GM23338 (cell line): ENCODE measurements at regions not wholly inside any gene's neighbourhood (a gene's known extent, or its start where the extent isn't known, plus 50 kb on each side); places are given as distances from the start of the nearest gene placed in this dataset.

Experiments used
- ATAC-seq: fragments of 200-7000 bp; cut with Tn5 transposase; 3 replicates; pipeline ENCODE4 v1.9.1; 2020
- DNase-seq: peaks from one replicate; pipeline ENCODE4 v3.0.0-alpha.2; 2015; ENCODE audit warnings: low spot score
- H2AFZ ChIP-seq: fragments of 200-600 bp; sonication (generic); 2 replicates; pipeline ENCODE4 v1.8.0; 2016; ENCODE audit warnings: antibody characterized with exemption, mild to moderate bottlenecking, moderate library complexity
- H3F3A ChIP-seq: fragments of 200-600 bp; sonication (generic); replicated peaks from 2 replicates; pipeline ENCODE4 v1.8.0; 2017; ENCODE audit warnings: antibody characterized with exemption, mixed run types, low read depth
- H3K27ac ChIP-seq: fragments of 200-600 bp; sonication (generic); 2 replicates; pipeline ENCODE4 v1.6.1; 2016; ENCODE audit warnings: low read depth
- H3K27me3 ChIP-seq: fragments of 200-600 bp; sonication (generic); 2 replicates; pipeline ENCODE4 v1.8.0; 2016; ENCODE audit warnings: mild to moderate bottlenecking, mixed run types, moderate library complexity; ENCODE audit not compliant: insufficient read depth
- H3K36me3 ChIP-seq: fragments of 200-600 bp; sonication (generic); 2 replicates; pipeline ENCODE4 v1.8.0; 2016; ENCODE audit warnings: mild to moderate bottlenecking; ENCODE audit not compliant: insufficient read depth
- H3K4me1 ChIP-seq: fragments of 200-600 bp; sonication (generic); 2 replicates; pipeline ENCODE4 v1.8.0; 2016; ENCODE audit warnings: mild to moderate bottlenecking, moderate library complexity; ENCODE audit not compliant: insufficient read depth
- H3K4me2 ChIP-seq: fragments of 200-600 bp; sonication (generic); 2 replicates; pipeline ENCODE4 v1.7.1; 2017; ENCODE audit warnings: mixed run types
- H3K4me3 ChIP-seq: fragments of 200-600 bp; sonication (generic); 2 replicates; pipeline ENCODE4 v1.6.1; 2016; ENCODE audit warnings: mixed run types
- H3K79me2 ChIP-seq: fragments of 200-600 bp; sonication (generic); replicated peaks from 2 replicates; pipeline ENCODE4 v1.8.0; 2017; ENCODE audit warnings: mild to moderate bottlenecking; ENCODE audit not compliant: insufficient read depth
- H3K9me2 ChIP-seq: fragments of 200-600 bp; sonication (generic); 2 replicates; pipeline ENCODE4 v1.8.0; 2017; ENCODE audit not compliant: insufficient read depth
- H4K20me1 ChIP-seq: fragments of 200-600 bp; sonication (generic); replicated peaks from 2 replicates; pipeline ENCODE4 v1.8.0; 2017; ENCODE audit warnings: mild to moderate bottlenecking; ENCODE audit not compliant: insufficient read depth
- H3K27ac Mint-ChIP-seq: 2 replicates; pipeline ENCODE4 v1.8.0; 2020; ENCODE audit warnings: inconsistent platforms, mild to moderate bottlenecking, moderate library complexity, mixed read lengths
- H3K27me3 Mint-ChIP-seq: 3 replicates; pipeline ENCODE4 v1.8.0; 2022; ENCODE audit warnings: low read depth, mild to moderate bottlenecking, moderate library complexity, mixed read lengths, inconsistent platforms; ENCODE audit not compliant: insufficient read depth, poor library complexity
- H3K36me3 Mint-ChIP-seq: 3 replicates; pipeline ENCODE4 v1.8.0; 2021; ENCODE audit warnings: low read depth, mild to moderate bottlenecking, inconsistent platforms, moderate library complexity, mixed read lengths
- H3K4me1 Mint-ChIP-seq: 3 replicates; pipeline ENCODE4 v1.8.0; 2020; ENCODE audit warnings: mild to moderate bottlenecking, inconsistent platforms, mixed read lengths
- H3K4me3 Mint-ChIP-seq: 3 replicates; pipeline ENCODE4 v1.8.0; 2021; ENCODE audit warnings: moderate library complexity, mild to moderate bottlenecking, inconsistent platforms, mixed read lengths
- H3K9me3 Mint-ChIP-seq: 3 replicates; pipeline ENCODE4 v1.8.0; 2020; ENCODE audit warnings: moderate library complexity, mild to moderate bottlenecking, inconsistent platforms, mixed read lengths
- CREB1 ChIP-seq: fragments of 250-450 bp; sonication (Bioruptor Pico); IDR thresholded peaks from 2 replicates; pipeline ENCODE4 v1.5.0; 2020; ENCODE audit warnings: low read depth, mild to moderate bottlenecking, moderate library complexity
- ETS1 ChIP-seq: IDR thresholded peaks from 2 replicates; pipeline ENCODE4 v1.6.1; 2016; ENCODE audit warnings: antibody characterized with exemption
- EZH2phosphoT487 ChIP-seq: fragments of 200-600 bp; sonication (generic); IDR thresholded peaks from one replicate; pipeline ENCODE4 v1.8.1; 2018; ENCODE audit warnings: antibody characterized with exemption; ENCODE audit not compliant: unreplicated experiment
- REST ChIP-seq: IDR thresholded peaks from one replicate; pipeline ENCODE4 v1.6.1; 2018; ENCODE audit warnings: antibody characterized with exemption; ENCODE audit not compliant: unreplicated experiment

GRCh38 chr4:30842689-30843088 lies 122.5 kb downstream of the PCDH7 start (continued):
- TF ChIP-seq REST: no peak

DNA sequence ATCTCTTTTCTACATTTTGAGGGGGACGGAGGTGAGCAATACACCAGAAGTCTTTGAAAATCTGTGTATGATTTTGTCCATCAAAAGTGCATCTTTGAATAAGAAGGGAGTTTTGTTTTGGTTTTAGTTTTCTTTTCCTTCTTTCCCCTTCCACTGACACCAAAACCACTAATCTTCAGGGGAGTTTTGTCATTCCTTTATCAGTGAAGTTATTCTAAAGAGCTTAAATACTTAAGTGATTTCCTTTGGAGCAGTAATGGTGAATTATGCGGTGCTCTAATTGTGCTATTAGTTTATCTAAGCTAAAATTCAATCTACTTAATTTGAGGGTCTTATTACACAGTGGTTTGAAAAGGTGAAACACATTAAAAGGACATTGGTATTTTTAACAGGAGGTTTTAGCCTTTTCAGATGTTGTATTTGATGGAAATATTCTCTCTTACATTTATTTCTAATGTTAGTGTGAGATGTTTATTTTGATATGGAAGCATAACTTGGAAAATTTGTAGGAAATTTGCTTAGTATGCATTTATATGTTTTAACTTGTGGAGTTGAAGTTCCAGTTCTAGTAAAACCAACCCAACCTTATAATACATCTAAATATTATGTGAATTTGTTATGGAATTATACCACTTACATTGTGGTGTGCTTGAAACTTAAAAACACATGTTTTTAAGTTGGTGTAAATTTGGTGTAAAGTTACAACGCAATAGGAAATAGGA lies 124.9 kb downstream of the PCDH7 start:
- no peak overlapping the region for H3K27ac ChIP-seq

More for the DNA sequence above, 124.9 kb downstream of the PCDH7 start:
- no peaks in the 10 kb centered on the region for H3K36me3 ChIP-seq
- no peaks in the 10 kb centered on the region for H3F3A ChIP-seq
- DNase-seq: no peak
- Mint-ChIP-seq H3K9me3 (no peaks in the 10 kb centered on the region), H3K36me3 (no peaks in the 10 kb centered on the region), H3K27ac (no peak overlapping the region), H3K27me3 (peaks cover 3% of the 10 kb centered on the region), H3K4me3 (no peak overlapping the region), H3K4me1 (peaks cover 28% of the 10 kb centered on the region)
- H2AFZ ChIP-seq: no peak overlapping the region
- H3K9me2 ChIP-seq: no peaks in the 10 kb centered on the region
- no peak overlapping the region for H3K4me3 ChIP-seq
- H4K20me1 ChIP-seq: no peaks in the 10 kb centered on the region
- H3K79me2 ChIP-seq: no peaks in the 10 kb centered on the region
- no peaks in the 10 kb centered on the region for H3K27me3 ChIP-seq
- TF ChIP-seq ETS1: no peak
- TF ChIP-seq EZH2phosphoT487: no peak
- TF ChIP-seq CREB1 (CRISPR knock-in tag): no peak
- no peak for TF ChIP-seq REST
- peaks cover 26% of the 10 kb centered on the region for H3K4me1 ChIP-seq
- no peak for ATAC-seq
- no peak overlapping the region for H3K4me2 ChIP-seq
